ENCODE measurements at regions not wholly inside any gene's neighbourhood (a gene's known extent, or its start where the extent isn't known, plus 50 kb on each side); places are given as distances from the start of the nearest gene placed in this dataset.

DNA sequence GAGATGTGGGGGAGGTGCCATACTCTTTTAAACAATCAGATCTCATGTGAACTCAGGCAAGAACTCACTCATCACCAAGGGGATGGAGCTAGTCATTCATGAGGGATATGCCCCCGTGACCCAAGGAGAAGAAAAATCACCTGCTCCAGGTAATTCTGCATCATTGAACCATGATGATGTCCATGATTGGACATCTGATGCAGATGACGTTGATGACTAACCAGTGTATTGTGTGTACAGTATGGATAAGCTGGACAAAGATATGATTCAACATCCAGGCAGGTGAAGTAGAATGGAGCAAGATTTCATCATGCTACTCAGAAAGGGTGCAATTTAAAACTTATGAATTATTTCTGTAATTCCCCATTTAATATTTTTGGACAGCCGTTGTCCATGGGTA lies 286.4 kb upstream of the SMIM31 start:
- H4K91ac ChIP-seq (replicated peaks; ENCODE audit: insufficient read length, low read length), result no peak overlapping the region
- H2BK15ac ChIP-seq (ENCODE audit: low read length), result no peak overlapping the region
- no peak overlapping the region for H2BK5ac ChIP-seq (ENCODE audit: low read depth, low read length)
- FAIRE-seq (no peak), DNase-seq (ENCODE audit: low read depth in 1 of 2, low spot score in 2 of 2) (no peak)
- no peaks in the 10 kb centered on the region for H3K36me3 ChIP-seq (ENCODE audit: control insufficient read depth in 2 of 4, insufficient read depth in 4 of 4, low read length in 3 of 4)
- no peak overlapping the region for H3K9ac ChIP-seq (replicated peaks in 1 of 4; ENCODE audit: extremely low read depth in 1 of 4, low read depth in 3 of 4, low read length in 3 of 4)
- H3K4ac ChIP-seq (replicated peaks; ENCODE audit: insufficient read length, low read depth, low read length), result no peak overlapping the region
- no peak overlapping the region for H2BK120ac ChIP-seq (replicated peaks; ENCODE audit: low read depth, low read length)
- no peak overlapping the region for H2BK20ac ChIP-seq (ENCODE audit: low read length)
- H3K4me2 ChIP-seq (ENCODE audit: insufficient read depth in 1 of 2, low read depth in 2 of 2, low read length in 2 of 2), result no peak overlapping the region
- no peaks in the 10 kb centered on the region for H3K23me2 ChIP-seq (ENCODE audit: low read depth, low read length)
- no peak overlapping the region for H3K18ac ChIP-seq (ENCODE audit: extremely low read depth, low read length)
- H3K79me1 ChIP-seq (ENCODE audit: low read depth, low read length), result no peaks in the 10 kb centered on the region
- no peaks in the 10 kb centered on the region for H4K20me1 ChIP-seq (replicated peaks in 1 of 2; ENCODE audit: control insufficient read depth in 1 of 2, insufficient read depth in 2 of 2, low read length in 2 of 2)
- CTCF ChIA-PET (ENCODE audit: partially characterized antibody), result interaction anchor here (1.4 to 1.6 kb wide), 2 partner anchors 9 to 263 kb away, joined by 3 to 7 read pairs; no protein-coding TSS in a partner anchor
- no peak overlapping the region for H3K27ac ChIP-seq (ENCODE audit: low read depth, low read length)
- no peak overlapping the region for H4K5ac ChIP-seq (ENCODE audit: insufficient read length, low read depth, low read length)
- no peak overlapping the region for H2BK12ac ChIP-seq (ENCODE audit: low read depth, low read length)
- no peak overlapping the region for H3K14ac ChIP-seq (ENCODE audit: insufficient read length)
- no peak overlapping the region for H4K8ac ChIP-seq (ENCODE audit: extremely low read depth, insufficient read depth, low read length)
- H2AK5ac ChIP-seq (ENCODE audit: low read depth, low read length), result no peak overlapping the region
- no peaks in the 10 kb centered on the region for H3K27me3 ChIP-seq (replicated peaks in 1 of 4; ENCODE audit: control insufficient read depth in 3 of 4, extremely low read depth in 1 of 4, insufficient read depth in 3 of 4, low read length in 3 of 4)
- peaks cover 0 to 4% (median 0%) of the 10 kb centered on the region in 4 experiments; a peak in 1 of 7 replicates for H3K4me1 ChIP-seq (replicated peaks in 1 of 4; ENCODE audit: control insufficient read depth in 3 of 4, insufficient read depth in 4 of 4, low read length in 3 of 4)
- H3K9me3 ChIP-seq (ENCODE audit: insufficient read depth in 2 of 2, low read depth in 1 of 2, low read length in 1 of 2), result no peaks in the 10 kb centered on the region
- H2AFZ ChIP-seq (ENCODE audit: low read length), result no peak overlapping the region
- 83% methylated on average over 3 of the region's 3 CpGs; no CpG with 5 or more reads in 1 of the 2 experiments for WGBS, 2 experiments (ENCODE audit: extremely low coverage in 1 of 2, insufficient coverage in 1 of 2, insufficient read length in 1 of 2, insufficient replicate concordance in 2 of 2, low coverage in 1 of 2, low lambda C conversion rate in 2 of 2, missing lambda C conversion rate in 1 of 2)
- no peak overlapping the region for H3K4me3 ChIP-seq (ENCODE audit: extremely low read depth in 1 of 4, insufficient read depth in 2 of 4, low read depth in 3 of 4, low read length in 4 of 4)
- H3K56ac ChIP-seq (replicated peaks; ENCODE audit: insufficient read length, low read depth, low read length), result no peak overlapping the region
- H3K23ac ChIP-seq (ENCODE audit: insufficient read length), result no peak overlapping the region
- POLR2A ChIA-PET (ENCODE audit: partially characterized antibody), result no interaction called here
- H3K79me2 ChIP-seq (ENCODE audit: control insufficient read depth in 1 of 2, insufficient read depth in 2 of 2, low read length in 2 of 2), result no peaks in the 10 kb centered on the region
- TF ChIP-seq EZH2 (IDR thresholded peaks at IDR 0.05; ENCODE audit: low read depth, low read length, severe bottlenecking) (no peak), TAF7 (optimal IDR thresholded peaks at IDR 0.05; ENCODE audit: borderline replicate concordance, low read depth, low read length) (no peak), SAP30 (IDR thresholded peaks at IDR 0.05; ENCODE audit: insufficient read depth, insufficient replicate concordance, low read length) (no peak), RFX5 (IDR thresholded peaks at IDR 0.05; ENCODE audit: borderline replicate concordance, low read depth, low read length) (no peak), HDAC2 (IDR thresholded peaks at IDR 0.05; ENCODE audit: borderline replicate concordance in 1 of 2, low read depth in 2 of 2, low read length in 2 of 2) (no peak), FOSL1 (IDR thresholded peaks at IDR 0.05; ENCODE audit: insufficient read depth, low read depth, low read length) (no peak), CEBPB (IDR thresholded peaks at IDR 0.05; ENCODE audit: low read depth, low read length) (no peak), RAD21 (IDR thresholded peaks at IDR 0.05 in 1 of 2, conservative IDR thresholded peaks at IDR 0.05 in 1 of 2; ENCODE audit: low read depth in 2 of 2, low read length in 2 of 2) (no peak), EP300 (IDR thresholded peaks at IDR 0.05; ENCODE audit: borderline replicate concordance in 1 of 2, low read depth in 2 of 2, low read length in 2 of 2) (no peak), CHD1 (IDR thresholded peaks at IDR 0.05; ENCODE audit: low read depth, low read length) (no peak), SIRT6 (IDR thresholded peaks at IDR 0.05; ENCODE audit: low read length) (no peak)
- TF ChIP-seq, protein P1, sequence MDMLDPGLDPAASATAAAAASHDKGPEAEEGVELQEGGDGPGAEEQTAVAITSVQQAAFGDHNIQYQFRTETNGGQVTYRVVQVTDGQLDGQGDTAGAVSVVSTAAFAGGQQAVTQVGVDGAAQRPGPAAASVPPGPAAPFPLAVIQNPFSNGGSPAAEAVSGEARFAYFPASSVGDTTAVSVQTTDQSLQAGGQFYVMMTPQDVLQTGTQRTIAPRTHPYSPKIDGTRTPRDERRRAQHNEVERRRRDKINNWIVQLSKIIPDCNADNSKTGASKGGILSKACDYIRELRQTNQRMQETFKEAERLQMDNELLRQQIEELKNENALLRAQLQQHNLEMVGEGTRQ (IDR thresholded peaks at IDR 0.05; ENCODE audit: low read length), result no peak

All from H1 (cell line).